HEK293T (cell line): ENCODE measurements at regions not wholly inside any gene's neighbourhood (a gene's known extent, or its start where the extent isn't known, plus 50 kb on each side); places are given as distances from the start of the nearest gene placed in this dataset.

Experiments used
- CTCF ChIA-PET: fragments of 350-600 bp; formaldehyde crosslinking; extraction: SDS; loops from one replicate; lab custom pipeline; 2021; ENCODE audit warnings: antibody characterized with exemption, inconsistent platforms; lab: Yijun Ruan, JAX
- POLR2A ChIA-PET: fragments of 350-600 bp; formaldehyde crosslinking; extraction: SDS; loops from one replicate; lab custom pipeline; 2020; ENCODE audit warnings: antibody characterized with exemption, inconsistent platforms; lab: Yijun Ruan, JAX
- DNase-seq: peaks from one replicate; pipeline ENCODE4 v3.0.0; 2012; ENCODE audit warnings: mixed read lengths; ENCODE audit errors: extremely low spot score
- ARNT ChIP-seq: fragments of 450-650 bp; IDR thresholded peaks from 2 replicates; pipeline ENCODE4 v1.6.1; 2017; ENCODE audit warnings: mild to moderate bottlenecking
- BHLHE40 ChIP-seq: fragments of 450-650 bp; IDR thresholded peaks from 2 replicates; pipeline ENCODE4 v1.6.1; 2016; ENCODE audit warnings: mild to moderate bottlenecking, moderate library complexity, borderline replicate concordance
- CTBP1 ChIP-seq: fragments of 450-650 bp; IDR thresholded peaks from 2 replicates; pipeline ENCODE4 v1.6.1; 2016; ENCODE audit warnings: borderline replicate concordance
- ELF4 ChIP-seq: fragments of 450-650 bp; IDR thresholded peaks from 2 replicates; pipeline ENCODE4 v1.6.1; 2017; ENCODE audit warnings: antibody characterized with exemption
- FOXA1 ChIP-seq: fragments of 450-650 bp; IDR thresholded peaks from 2 replicates; pipeline ENCODE4 v1.6.1; 2016; ENCODE audit warnings: mild to moderate bottlenecking
- FOXK2 ChIP-seq: fragments of 450-650 bp; IDR thresholded peaks from 2 replicates; pipeline ENCODE4 v1.6.1; 2016; ENCODE audit warnings: mild to moderate bottlenecking
- FOXM1 ChIP-seq: fragments of 450-650 bp; IDR thresholded peaks from 2 replicates; pipeline ENCODE4 v1.6.1; 2017; ENCODE audit warnings: mild to moderate bottlenecking, borderline replicate concordance
- HDGF ChIP-seq: fragments of 450-650 bp; IDR thresholded peaks from 2 replicates; pipeline ENCODE4 v1.6.1; 2017; ENCODE audit warnings: antibody characterized with exemption, borderline replicate concordance
- L3MBTL2 ChIP-seq: fragments of 450-650 bp; conservative IDR thresholded peaks from 2 replicates; pipeline ENCODE4 v1.6.1; 2016; ENCODE audit warnings: mild to moderate bottlenecking
- LEF1 ChIP-seq: fragments of 450-650 bp; IDR thresholded peaks from 2 replicates; pipeline ENCODE4 v1.6.1; 2017; ENCODE audit warnings: mild to moderate bottlenecking, borderline replicate concordance
- NFRKB ChIP-seq: fragments of 450-650 bp; IDR thresholded peaks from 2 replicates; pipeline ENCODE4 v1.6.1; 2016; ENCODE audit warnings: mild to moderate bottlenecking, moderate library complexity
- SP1 ChIP-seq: fragments of 450-650 bp; IDR thresholded peaks from 2 replicates; pipeline ENCODE4 v1.6.1; 2017
- SUZ12 ChIP-seq: fragments of 450-650 bp; IDR thresholded peaks from 2 replicates; pipeline ENCODE4 v1.6.1; 2016; ENCODE audit warnings: mild to moderate bottlenecking
- TARDBP ChIP-seq: fragments of 450-650 bp; IDR thresholded peaks from 2 replicates; pipeline ENCODE4 v1.6.1; 2016
- ZNF384 ChIP-seq: fragments of 450-650 bp; IDR thresholded peaks from 2 replicates; pipeline ENCODE4 v1.6.1; 2016
- TF ChIP-seq, protein P1 (sequence below): fragments of 450-650 bp; IDR thresholded peaks from 2 replicates; pipeline ENCODE4 v1.6.1; 2016

DNA sequence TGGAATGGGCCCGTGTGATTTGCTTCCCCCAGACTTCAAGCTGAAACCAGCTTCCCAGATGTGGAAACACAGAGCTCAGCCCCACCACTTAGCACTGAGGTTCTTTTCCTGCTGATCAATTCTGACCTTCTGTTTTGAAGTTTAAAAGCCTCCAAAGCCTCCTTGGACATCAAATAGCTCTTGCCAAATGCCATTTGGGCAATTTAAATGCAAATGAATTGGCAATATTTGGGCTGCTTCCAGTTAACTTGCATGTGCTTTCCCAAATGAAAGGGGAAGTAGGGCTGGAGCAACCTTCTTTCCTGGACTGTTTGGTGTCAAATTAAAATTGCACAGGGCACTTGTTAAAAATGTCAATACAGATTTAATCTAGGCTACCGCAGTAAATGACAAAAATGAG lies 710.5 kb downstream of the TLR4 start:
- ChIA-PET POLR2A (no interaction called here), CTCF (no interaction called here)
- TF ChIP-seq BHLHE40 (no peak), CTBP1 (no peak), LEF1 (no peak), L3MBTL2 (no peak), NFRKB (no peak), SUZ12 (no peak), TARDBP (no peak), FOXK2 (no peak), ELF4 (no peak), ZNF384 (no peak), FOXA1 (no peak), ARNT (no peak), HDGF (no peak), SP1 (no peak), FOXM1 (no peak)
- TF ChIP-seq, protein P1, sequence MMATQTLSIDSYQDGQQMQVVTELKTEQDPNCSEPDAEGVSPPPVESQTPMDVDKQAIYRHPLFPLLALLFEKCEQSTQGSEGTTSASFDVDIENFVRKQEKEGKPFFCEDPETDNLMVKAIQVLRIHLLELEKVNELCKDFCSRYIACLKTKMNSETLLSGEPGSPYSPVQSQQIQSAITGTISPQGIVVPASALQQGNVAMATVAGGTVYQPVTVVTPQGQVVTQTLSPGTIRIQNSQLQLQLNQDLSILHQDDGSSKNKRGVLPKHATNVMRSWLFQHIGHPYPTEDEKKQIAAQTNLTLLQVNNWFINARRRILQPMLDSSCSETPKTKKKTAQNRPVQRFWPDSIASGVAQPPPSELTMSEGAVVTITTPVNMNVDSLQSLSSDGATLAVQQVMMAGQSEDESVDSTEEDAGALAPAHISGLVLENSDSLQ = no peak
- no peak for DNase-seq

DNA sequence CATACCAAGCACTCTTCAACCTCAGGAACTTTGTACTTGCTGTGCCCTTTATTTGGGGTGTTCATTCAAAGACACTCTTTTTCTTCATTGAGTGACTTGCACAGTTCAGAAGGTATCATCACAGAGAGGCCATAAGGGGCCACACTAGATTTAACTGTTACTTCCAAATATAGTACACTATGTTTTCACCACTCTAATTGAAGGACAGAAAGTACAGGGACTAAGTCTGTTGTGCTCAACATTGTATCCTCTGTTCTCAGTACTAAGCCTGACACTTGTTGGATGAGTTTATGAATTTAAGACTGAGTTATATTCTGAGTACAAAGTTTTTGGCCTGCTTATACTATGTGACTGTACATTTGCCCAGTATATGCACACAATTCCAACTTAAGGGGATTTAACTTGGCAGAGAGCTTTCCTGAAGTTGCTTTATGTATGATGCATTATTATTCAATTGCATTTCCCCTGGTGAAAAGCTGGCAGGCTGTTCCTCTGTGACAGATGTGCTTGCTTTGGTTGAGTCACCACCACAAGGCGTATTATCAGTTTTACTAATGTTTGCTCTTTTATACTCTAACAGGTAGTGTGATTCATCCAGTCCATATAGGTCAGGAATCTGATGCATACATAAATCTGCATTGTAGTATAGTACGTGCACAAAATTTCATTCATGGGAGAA lies 714.8 kb downstream of the TLR4 start:
- TF ChIP-seq ELF4 = no peak
- no peak for TF ChIP-seq ARNT
- ChIA-PET POLR2A (no interaction called here), CTCF (no interaction called here)
- DNase-seq = no peak

DNA sequence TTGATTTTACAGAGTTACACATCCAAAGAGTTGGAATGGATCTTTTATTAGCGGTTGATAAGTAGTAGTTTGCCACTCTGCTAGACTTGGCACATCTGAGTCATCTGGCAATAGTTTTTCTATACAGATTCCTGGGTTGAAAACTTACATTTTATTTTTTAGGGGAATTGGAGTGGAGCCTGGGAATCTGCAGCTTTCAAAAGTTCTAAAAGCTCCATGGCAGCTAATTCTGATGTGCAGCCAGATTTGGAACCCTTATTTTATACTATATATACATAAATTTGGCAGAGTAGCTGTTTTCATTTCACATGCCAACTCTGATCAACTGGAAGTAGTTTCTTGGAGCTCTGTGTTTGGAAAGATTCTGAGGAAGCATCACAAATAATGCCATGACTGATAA lies 715.5 kb downstream of the TLR4 start:
- TF ChIP-seq NFRKB = no peak
- POLR2A ChIA-PET = no interaction called here
- DNase-seq = no peak
- CTCF ChIA-PET = no interaction called here

DNA sequence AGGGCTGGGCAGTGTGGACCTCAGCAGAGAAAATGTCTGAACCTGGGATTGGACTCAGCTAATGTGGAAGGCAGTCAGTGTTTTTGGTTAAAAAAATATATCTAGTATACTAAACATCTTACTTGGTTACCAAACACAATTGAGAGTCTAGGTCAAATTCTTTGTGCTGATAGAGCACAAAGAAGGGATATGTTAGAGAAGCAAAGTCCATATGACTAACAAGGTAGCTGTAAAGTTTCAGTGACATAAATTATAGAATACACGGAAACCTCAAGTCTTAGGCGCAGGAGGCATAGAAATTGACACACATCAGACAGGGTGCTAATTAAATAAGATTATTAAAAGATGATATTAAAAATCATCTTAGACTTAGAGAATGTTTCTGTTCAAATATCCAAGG lies 718.3 kb downstream of the TLR4 start:
- TF ChIP-seq L3MBTL2 = no peak
- ChIA-PET POLR2A (no interaction called here), CTCF (no interaction called here)
- no peak for DNase-seq

DNA sequence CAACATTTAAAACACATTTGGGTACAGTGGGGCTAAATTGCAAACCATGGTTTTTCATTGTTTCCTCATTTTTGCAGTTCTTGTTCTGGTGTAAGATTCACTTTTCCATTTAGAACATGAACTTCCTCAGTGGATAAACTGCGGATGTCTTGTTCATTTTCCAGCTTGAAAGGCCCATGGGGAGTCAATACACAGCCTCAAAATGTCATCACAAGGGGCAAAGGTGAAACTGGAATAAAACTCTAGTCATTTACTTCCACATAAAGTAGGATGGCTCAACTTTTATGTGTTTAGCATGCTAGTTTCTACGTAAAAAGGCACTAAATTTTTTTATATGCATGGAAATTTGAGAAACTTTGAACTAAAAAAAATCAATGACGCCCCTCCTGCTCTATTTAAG lies 718.8 kb downstream of the TLR4 start:
- TF ChIP-seq SP1 = no peak
- no peak for TF ChIP-seq LEF1
- no peak for TF ChIP-seq ARNT
- TF ChIP-seq FOXK2 = no peak
- TF ChIP-seq TARDBP = no peak
- TF ChIP-seq ZNF384 = no peak
- TF ChIP-seq BHLHE40 = no peak
- no peak for TF ChIP-seq NFRKB
- no peak for TF ChIP-seq FOXA1
- TF ChIP-seq CTBP1 = no peak
- TF ChIP-seq SUZ12 = no peak
- POLR2A ChIA-PET = no interaction called here
- DNase-seq = no peak
- CTCF ChIA-PET = no interaction called here

DNA sequence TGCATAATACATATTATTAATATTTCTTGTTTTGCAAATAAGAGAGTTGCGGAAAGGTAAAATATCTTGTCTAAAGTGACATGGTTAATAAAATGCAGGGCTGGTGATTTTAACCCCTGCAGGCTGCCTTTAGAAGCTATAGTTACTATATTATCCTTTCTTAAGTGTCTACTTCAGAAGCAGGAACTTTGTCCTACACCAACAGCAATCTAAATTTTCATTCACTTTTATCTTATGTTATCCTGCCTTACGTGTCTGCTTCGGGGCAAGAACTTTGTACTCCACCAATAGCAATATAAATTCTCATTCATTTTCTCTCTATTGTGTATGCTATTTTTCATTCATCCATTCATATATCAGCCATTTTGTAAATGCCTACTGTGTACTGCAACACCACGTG lies 719.5 kb downstream of the TLR4 start:
- DNase-seq = no peak
- POLR2A ChIA-PET = no interaction called here
- CTCF ChIA-PET = no interaction called here
- TF ChIP-seq ELF4 (no peak), TARDBP (no peak)

DNA sequence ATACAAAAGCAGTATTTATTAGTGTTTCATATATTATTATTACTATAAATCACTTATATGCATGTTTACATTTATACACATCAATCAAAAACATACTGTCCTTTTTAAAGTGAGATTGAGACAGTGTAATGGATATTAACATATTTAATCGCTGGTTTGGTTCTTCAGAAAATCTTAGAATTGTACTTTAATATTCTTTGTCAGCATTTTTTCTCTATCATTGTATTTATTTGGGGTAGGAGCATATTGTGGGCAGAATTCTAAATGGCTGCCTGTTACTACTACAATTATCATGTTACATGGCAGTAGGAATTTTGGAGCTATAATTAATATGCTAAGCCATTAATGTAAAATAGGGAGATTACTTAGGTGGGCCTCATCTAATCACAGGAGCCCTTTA lies 722.6 kb downstream of the TLR4 start:
- ChIA-PET POLR2A (no interaction called here), CTCF (no interaction called here)
- DNase-seq = no peak
- TF ChIP-seq TARDBP (no peak), SUZ12 (no peak), HDGF (no peak), CTBP1 (no peak), L3MBTL2 (no peak), BHLHE40 (no peak), FOXA1 (no peak), SP1 (no peak), ELF4 (no peak), FOXK2 (no peak), ARNT (no peak), FOXM1 (no peak), NFRKB (no peak), LEF1 (no peak), ZNF384 (no peak)
- TF ChIP-seq, protein P1 = no peak

DNA sequence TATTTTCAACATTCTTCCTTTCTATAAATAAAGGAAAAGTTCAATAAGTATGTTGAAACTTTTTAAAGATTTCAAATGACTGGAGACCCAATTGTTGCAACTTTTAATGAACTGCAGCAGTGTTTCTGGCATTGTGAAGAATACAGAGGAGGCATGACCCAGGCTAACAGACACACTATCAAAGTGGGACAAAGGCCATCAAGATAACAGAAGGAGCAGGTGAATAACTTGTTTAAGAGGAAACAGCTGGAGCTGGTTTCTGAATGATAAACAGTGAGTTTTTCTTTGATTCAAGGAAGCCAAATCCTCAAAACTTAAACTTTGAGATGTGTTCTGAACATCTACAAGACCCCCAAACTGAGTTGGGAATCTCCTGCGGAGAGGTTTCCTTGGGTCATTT lies 734.6 kb downstream of the TLR4 start:
- ChIA-PET CTCF (no interaction called here), POLR2A (no interaction called here)
- no peak for TF ChIP-seq ELF4
- TF ChIP-seq, protein P1 = no peak
- no peak for TF ChIP-seq LEF1
- no peak for TF ChIP-seq ARNT
- no peak for TF ChIP-seq FOXK2
- TF ChIP-seq FOXA1 = no peak
- TF ChIP-seq TARDBP = no peak
- TF ChIP-seq CTBP1 = no peak
- TF ChIP-seq NFRKB = no peak
- no peak for TF ChIP-seq L3MBTL2
- no peak for TF ChIP-seq FOXM1
- no peak for TF ChIP-seq BHLHE40
- no peak for TF ChIP-seq SUZ12
- DNase-seq = no peak
